Liver (tissue), 3 donors: ENCODE measurements at regions not wholly inside any gene's neighbourhood (a gene's known extent, or its start where the extent isn't known, plus 50 kb on each side); places are given as distances from the start of the nearest gene placed in this dataset.

Experiments
- ATF3 ChIP-seq: IDR thresholded peaks from 2 replicates; pipeline ENCODE4 v1.6.1; 2016; ENCODE audit warnings: antibody characterized with exemption
- CTCF ChIP-seq: fragments of 150-350 bp; IDR thresholded peaks from 2 replicates; pipeline ENCODE4 v1.5.1; 2017; ENCODE audit warnings: improper control_type of control experiment, low read depth, low read length; ENCODE audit not compliant: missing input control
- FOXA1 ChIP-seq: IDR thresholded peaks from 2 replicates; pipeline ENCODE4 v1.6.1; 2016; ENCODE audit warnings: antibody characterized with exemption
- FOXA2 ChIP-seq: IDR thresholded peaks from 2 replicates; pipeline ENCODE4 v1.6.1; 2016; ENCODE audit warnings: antibody characterized with exemption
- JUND ChIP-seq, 2 donors: IDR thresholded peaks; 2 replicates each; pipeline ENCODE4 v1.6.1; 2016; ENCODE audit warnings: antibody characterized with exemption in 2 of 2
- MAX ChIP-seq: IDR thresholded peaks from 2 replicates; pipeline ENCODE4 v1.6.1; 2016; ENCODE audit warnings: antibody characterized with exemption
- NR2F2 ChIP-seq: IDR thresholded peaks from 2 replicates; pipeline ENCODE4 v1.6.1; 2016; ENCODE audit warnings: antibody characterized with exemption
- RAD21 ChIP-seq, 2 donors: IDR thresholded peaks; 2 replicates each; pipeline ENCODE4 v1.6.1; 2016; ENCODE audit warnings: antibody characterized with exemption in 2 of 2, mild to moderate bottlenecking in 2 of 2
- REST ChIP-seq: IDR thresholded peaks from 2 replicates; pipeline ENCODE4 v1.6.1; 2016; ENCODE audit warnings: antibody characterized with exemption, mild to moderate bottlenecking
- SP1 ChIP-seq: IDR thresholded peaks from 2 replicates; pipeline ENCODE4 v1.6.1; 2018; ENCODE audit warnings: antibody characterized with exemption, mild to moderate bottlenecking
- TAF1 ChIP-seq: conservative IDR thresholded peaks from 2 replicates; pipeline ENCODE4 v1.6.1; 2016; ENCODE audit warnings: antibody characterized with exemption, mild to moderate bottlenecking
- YY1 ChIP-seq: IDR thresholded peaks from 2 replicates; pipeline ENCODE4 v1.6.1; 2016; ENCODE audit warnings: antibody characterized with exemption, mild to moderate bottlenecking
- ZBTB33 ChIP-seq: IDR thresholded peaks from 2 replicates; pipeline ENCODE4 v1.6.1; 2016; ENCODE audit warnings: antibody characterized with exemption
- donor health status: healthy.
- donor health status: healthy.

GRCh38 chr17:73727941-73728340 is 83.7 kb upstream of the SDK2 start:
- TF ChIP-seq CTCF (no peak), NR2F2 (no peak), YY1 (no peak), SP1 (no peak), REST (no peak), RAD21 (IDR thresholded peaks at IDR 0.05) (no peak), ZBTB33 (no peak), JUND (IDR thresholded peaks at IDR 0.05) (no peak), FOXA1 (no peak), FOXA2 (no peak), TAF1 (no peak), MAX (no peak), ATF3 (no peak)
